Suprapubic skin (tissue), 4 donors: ENCODE measurements at regions not wholly inside any gene's neighbourhood (a gene's known extent, or its start where the extent isn't known, plus 50 kb on each side); places are given as distances from the start of the nearest gene placed in this dataset.

Experiments
- POLR2A ChIP-seq, 2 donors: fragments of 450-650 bp; IDR thresholded peaks; one replicate each; pipeline ENCODE4 v1.6.1; 2017; ENCODE audit warnings: antibody characterized with exemption in 2 of 2, mild to moderate bottlenecking in 2 of 2, moderate library complexity in 2 of 2
- POLR2AphosphoS5 ChIP-seq, 3 donors: sonication (generic); formaldehyde crosslinking; IDR thresholded peaks; one replicate each; pipeline ENCODE4 v1.6.1; 2017; ENCODE audit warnings: antibody characterized with exemption in 3 of 3
- TF ChIP-seq, protein P1 (sequence below), 2 donors: fragments of 200-600 bp in 1 of 2; fragments of 450-650 bp in 1 of 2; sonication (generic) in 1 of 2; IDR thresholded peaks; one replicate each; pipeline ENCODE4 v1.5.1; 2016 to 2019; ENCODE audit warnings: antibody characterized with exemption in 2 of 2, mild to moderate bottlenecking in 1 of 2, moderate library complexity in 1 of 2

DNA sequence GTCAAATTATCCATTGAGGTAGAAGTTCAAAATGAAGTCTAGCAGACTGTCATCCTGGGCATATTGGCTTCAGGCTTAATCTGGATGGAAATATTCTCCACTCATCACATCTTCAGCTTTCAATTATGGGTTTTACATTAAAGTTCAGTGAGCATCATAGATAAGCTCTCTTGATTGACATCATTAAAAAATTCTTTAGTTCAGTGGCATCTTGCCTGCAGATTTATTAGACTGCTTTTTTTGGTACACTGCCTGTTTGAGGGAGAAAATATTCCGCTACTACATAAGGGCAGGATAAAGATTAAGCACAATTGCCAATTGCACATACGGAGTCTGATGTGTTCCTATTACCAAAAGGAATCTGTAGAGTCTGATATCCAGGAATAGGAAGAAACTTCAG lies 2353.8 kb downstream of the MAT2B start:
- TF ChIP-seq, protein P1, sequence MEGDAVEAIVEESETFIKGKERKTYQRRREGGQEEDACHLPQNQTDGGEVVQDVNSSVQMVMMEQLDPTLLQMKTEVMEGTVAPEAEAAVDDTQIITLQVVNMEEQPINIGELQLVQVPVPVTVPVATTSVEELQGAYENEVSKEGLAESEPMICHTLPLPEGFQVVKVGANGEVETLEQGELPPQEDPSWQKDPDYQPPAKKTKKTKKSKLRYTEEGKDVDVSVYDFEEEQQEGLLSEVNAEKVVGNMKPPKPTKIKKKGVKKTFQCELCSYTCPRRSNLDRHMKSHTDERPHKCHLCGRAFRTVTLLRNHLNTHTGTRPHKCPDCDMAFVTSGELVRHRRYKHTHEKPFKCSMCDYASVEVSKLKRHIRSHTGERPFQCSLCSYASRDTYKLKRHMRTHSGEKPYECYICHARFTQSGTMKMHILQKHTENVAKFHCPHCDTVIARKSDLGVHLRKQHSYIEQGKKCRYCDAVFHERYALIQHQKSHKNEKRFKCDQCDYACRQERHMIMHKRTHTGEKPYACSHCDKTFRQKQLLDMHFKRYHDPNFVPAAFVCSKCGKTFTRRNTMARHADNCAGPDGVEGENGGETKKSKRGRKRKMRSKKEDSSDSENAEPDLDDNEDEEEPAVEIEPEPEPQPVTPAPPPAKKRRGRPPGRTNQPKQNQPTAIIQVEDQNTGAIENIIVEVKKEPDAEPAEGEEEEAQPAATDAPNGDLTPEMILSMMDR (IDR thresholded peaks at IDR 0.05) = no peak
- no peak for TF ChIP-seq POLR2AphosphoS5 (IDR thresholded peaks at IDR 0.05)
- TF ChIP-seq POLR2A (IDR thresholded peaks at IDR 0.05) = no peak
